Neural progenitor cell (in vitro differentiated cells): ENCODE measurements at regions not wholly inside any gene's neighbourhood (a gene's known extent, or its start where the extent isn't known, plus 50 kb on each side); places are given as distances from the start of the nearest gene placed in this dataset.

Experiments used
- DNase-seq: peaks from one replicate; pipeline ENCODE4 v3.0.0-alpha.2; 2016; ENCODE audit warnings: low spot score
- H2AFZ ChIP-seq: fragments of 200-600 bp; sonication (generic); replicated peaks from 2 replicates; pipeline ENCODE4 v1.6.1; 2016; ENCODE audit warnings: antibody characterized with exemption
- H3F3A ChIP-seq: fragments of 200-600 bp; sonication (generic); 2 replicates; pipeline ENCODE4 v1.6.1; 2016; ENCODE audit warnings: antibody characterized with exemption, low read depth
- H3K27ac ChIP-seq: fragments of 200-600 bp; sonication (generic); 2 replicates; pipeline ENCODE4 v1.5.1; 2016; ENCODE audit warnings: mild to moderate bottlenecking
- H3K27me3 ChIP-seq: fragments of 200-600 bp; sonication (generic); 2 replicates; pipeline ENCODE4 v1.6.1; 2016; ENCODE audit warnings: mild to moderate bottlenecking, moderate library complexity
- H3K36me3 ChIP-seq: fragments of 200-600 bp; sonication (generic); 2 replicates; pipeline ENCODE4 v1.5.1; 2016
- H3K4me1 ChIP-seq: fragments of 200-600 bp; sonication (generic); 2 replicates; pipeline ENCODE4 v1.6.1; 2016; ENCODE audit warnings: mixed run types
- H3K4me2 ChIP-seq: fragments of 200-600 bp; sonication (generic); 2 replicates; pipeline ENCODE4 v1.6.1; 2016
- H3K4me3 ChIP-seq: fragments of 200-600 bp; sonication (generic); 2 replicates; pipeline ENCODE4 v1.5.1; 2016
- H3K79me2 ChIP-seq: fragments of 200-600 bp; sonication (generic); 2 replicates; pipeline ENCODE4 v1.6.1; 2016; ENCODE audit warnings: low read depth
- H3K9ac ChIP-seq: fragments of 200-600 bp; sonication (generic); 2 replicates; pipeline ENCODE4 v1.6.1; 2016
- H3K9me3 ChIP-seq: fragments of 200-600 bp; sonication (generic); 2 replicates; pipeline ENCODE4 v1.5.1; 2016; ENCODE audit warnings: low read depth
- H4K20me1 ChIP-seq: fragments of 200-600 bp; sonication (generic); 2 replicates; pipeline ENCODE4 v1.6.1; 2016; ENCODE audit warnings: low read depth
- H3K27ac Mint-ChIP-seq: 3 replicates; pipeline ENCODE4 v1.8.0; 2021; ENCODE audit warnings: mixed read lengths
- H3K27me3 Mint-ChIP-seq: 2 replicates; pipeline ENCODE4 v1.8.0; 2022; ENCODE audit warnings: low read depth, mild to moderate bottlenecking, inconsistent platforms, moderate library complexity, mixed read lengths; ENCODE audit not compliant: insufficient read depth
- H3K36me3 Mint-ChIP-seq: 3 replicates; pipeline ENCODE4 v1.8.0; 2021; ENCODE audit warnings: mixed read lengths
- H3K4me1 Mint-ChIP-seq: 3 replicates; pipeline ENCODE4 v1.8.0; 2021; ENCODE audit warnings: mixed read lengths
- H3K4me3 Mint-ChIP-seq: 3 replicates; pipeline ENCODE4 v1.8.0; 2021; ENCODE audit warnings: mild to moderate bottlenecking, moderate library complexity, mixed read lengths
- H3K9me3 Mint-ChIP-seq: 3 replicates; pipeline ENCODE4 v1.8.0; 2020; ENCODE audit warnings: mixed read lengths
- EZH2 ChIP-seq: fragments of 200-600 bp; sonication (generic); IDR thresholded peaks from 2 replicates; pipeline ENCODE4 v1.6.1; 2017; ENCODE audit warnings: antibody characterized with exemption, mild to moderate bottlenecking, moderate library complexity
- EZH2phosphoT487 ChIP-seq: fragments of 200-600 bp; sonication (generic); IDR thresholded peaks from 2 replicates; pipeline ENCODE4 v1.6.1; 2017; ENCODE audit warnings: antibody characterized with exemption
- TF ChIP-seq, protein P1 (sequence below): fragments of 200-600 bp; sonication (generic); IDR thresholded peaks from 2 replicates; pipeline ENCODE4 v1.5.1; 2017; ENCODE audit warnings: antibody characterized with exemption, mild to moderate bottlenecking

- Mint-ChIP-seq H3K27ac (no peak overlapping the region), H3K36me3 (no peaks in the 10 kb centered on the region), H3K27me3 (peaks cover 2% of the 10 kb centered on the region), H3K9me3 (no peaks in the 10 kb centered on the region), H3K4me1 (peaks cover 11% of the 10 kb centered on the region), H3K4me3 (no peak overlapping the region)
- Histone ChIP-seq H3K9ac (no peak overlapping the region), H4K20me1 (peaks cover 3% of the 10 kb centered on the region), H2AFZ (no peak overlapping the region), H3K4me1 (no peaks in the 10 kb centered on the region), H3K4me3 (no peak overlapping the region), H3K36me3 (no peaks in the 10 kb centered on the region), H3K27ac (no peak overlapping the region), H3K4me2 (no peak overlapping the region), H3K27me3 (no peaks in the 10 kb centered on the region), H3K9me3 (no peaks in the 10 kb centered on the region), H3K79me2 (no peaks in the 10 kb centered on the region), H3F3A (no peaks in the 10 kb centered on the region)
- no peak for DNase-seq
- TF ChIP-seq EZH2 (no peak), EZH2phosphoT487 (no peak)
Measured at GRCh38 chr12:111203446-111203845, 165.4 kb downstream of the PHETA1 start.

GRCh38 chr12:111202237-111202915, 166.5 kb downstream of the PHETA1 start:
- no peak overlapping the region for H3K27ac ChIP-seq
- no peak overlapping the region for H3K27ac Mint-ChIP-seq
- no peaks in the 10 kb centered on the region for H3K9me3 Mint-ChIP-seq
- H3F3A ChIP-seq = no peaks in the 10 kb centered on the region
- H3K4me1 ChIP-seq = no peaks in the 10 kb centered on the region
- peaks cover 2% of the 10 kb centered on the region for H3K27me3 Mint-ChIP-seq
- H3K4me3 Mint-ChIP-seq = no peak overlapping the region
- DNase-seq = no peak
- H4K20me1 ChIP-seq = no peaks in the 10 kb centered on the region
- no peaks in the 10 kb centered on the region for H3K27me3 ChIP-seq
- H2AFZ ChIP-seq = no peak overlapping the region
- no peaks in the 10 kb centered on the region for H3K79me2 ChIP-seq
- H3K36me3 Mint-ChIP-seq = no peaks in the 10 kb centered on the region
- H3K4me2 ChIP-seq = no peak overlapping the region
- peaks cover 11% of the 10 kb centered on the region for H3K4me1 Mint-ChIP-seq
- no peaks in the 10 kb centered on the region for H3K9me3 ChIP-seq
- no peaks in the 10 kb centered on the region for H3K36me3 ChIP-seq
- TF ChIP-seq EZH2 (no peak), EZH2phosphoT487 (no peak)
- TF ChIP-seq, protein P1, sequence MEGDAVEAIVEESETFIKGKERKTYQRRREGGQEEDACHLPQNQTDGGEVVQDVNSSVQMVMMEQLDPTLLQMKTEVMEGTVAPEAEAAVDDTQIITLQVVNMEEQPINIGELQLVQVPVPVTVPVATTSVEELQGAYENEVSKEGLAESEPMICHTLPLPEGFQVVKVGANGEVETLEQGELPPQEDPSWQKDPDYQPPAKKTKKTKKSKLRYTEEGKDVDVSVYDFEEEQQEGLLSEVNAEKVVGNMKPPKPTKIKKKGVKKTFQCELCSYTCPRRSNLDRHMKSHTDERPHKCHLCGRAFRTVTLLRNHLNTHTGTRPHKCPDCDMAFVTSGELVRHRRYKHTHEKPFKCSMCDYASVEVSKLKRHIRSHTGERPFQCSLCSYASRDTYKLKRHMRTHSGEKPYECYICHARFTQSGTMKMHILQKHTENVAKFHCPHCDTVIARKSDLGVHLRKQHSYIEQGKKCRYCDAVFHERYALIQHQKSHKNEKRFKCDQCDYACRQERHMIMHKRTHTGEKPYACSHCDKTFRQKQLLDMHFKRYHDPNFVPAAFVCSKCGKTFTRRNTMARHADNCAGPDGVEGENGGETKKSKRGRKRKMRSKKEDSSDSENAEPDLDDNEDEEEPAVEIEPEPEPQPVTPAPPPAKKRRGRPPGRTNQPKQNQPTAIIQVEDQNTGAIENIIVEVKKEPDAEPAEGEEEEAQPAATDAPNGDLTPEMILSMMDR = no peak
- no peak overlapping the region for H3K4me3 ChIP-seq
- H3K9ac ChIP-seq = no peak overlapping the region

GRCh38 chr12:111201495-111202236, 167.2 kb downstream of the PHETA1 start:
- H3K36me3 ChIP-seq = no peaks in the 10 kb centered on the region
- no peaks in the 10 kb centered on the region for H3F3A ChIP-seq
- no peaks in the 10 kb centered on the region for H4K20me1 ChIP-seq
- no peak overlapping the region for H3K4me2 ChIP-seq
- H3K4me3 Mint-ChIP-seq = no peak overlapping the region
- H3K4me1 ChIP-seq = no peaks in the 10 kb centered on the region
- H3K4me1 Mint-ChIP-seq = peaks cover 11% of the 10 kb centered on the region
- no peaks in the 10 kb centered on the region for H3K79me2 ChIP-seq
- no peak overlapping the region for H3K4me3 ChIP-seq
- H2AFZ ChIP-seq = no peak overlapping the region
- no peaks in the 10 kb centered on the region for H3K9me3 ChIP-seq
- H3K27ac ChIP-seq = no peak overlapping the region
- no peaks in the 10 kb centered on the region for H3K27me3 ChIP-seq
- TF ChIP-seq, protein P1 = no peak
- TF ChIP-seq EZH2 = no peak
- H3K9ac ChIP-seq = no peak overlapping the region
- no peak for DNase-seq
- no peaks in the 10 kb centered on the region for H3K36me3 Mint-ChIP-seq
- no peaks in the 10 kb centered on the region for H3K9me3 Mint-ChIP-seq
- peak overlapping the region; percentile 76 for H3K27ac Mint-ChIP-seq
- peaks cover 2% of the 10 kb centered on the region for H3K27me3 Mint-ChIP-seq

DNA sequence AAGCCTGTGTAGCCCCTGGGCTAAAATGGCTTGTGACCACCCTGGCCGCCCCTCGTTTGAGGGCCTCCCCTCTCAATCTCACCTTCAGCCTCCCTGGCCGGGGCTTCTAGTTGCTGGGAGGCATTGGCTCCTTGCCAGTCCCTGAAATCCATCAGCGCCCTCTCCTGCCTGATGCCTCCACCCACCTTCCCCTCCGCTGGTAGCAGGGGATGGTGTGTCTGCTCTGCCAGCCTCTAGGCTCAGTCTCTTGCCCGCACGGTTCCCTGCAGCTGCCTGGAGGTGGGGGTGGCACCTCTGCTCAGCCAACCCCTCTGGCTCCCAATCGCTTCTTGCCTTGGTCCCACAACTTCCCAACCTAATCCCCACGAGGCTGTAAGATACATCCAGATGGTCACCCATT, 167.9 kb downstream of the PHETA1 start:
- Histone ChIP-seq H3F3A (no peaks in the 10 kb centered on the region), H3K9ac (no peak overlapping the region), H3K4me2 (no peak overlapping the region), H3K27ac (no peak overlapping the region), H3K27me3 (no peaks in the 10 kb centered on the region), H3K36me3 (no peaks in the 10 kb centered on the region), H3K4me1 (no peaks in the 10 kb centered on the region), H2AFZ (no peak overlapping the region), H3K4me3 (no peak overlapping the region), H3K9me3 (no peaks in the 10 kb centered on the region), H4K20me1 (peaks cover 3% of the 10 kb centered on the region), H3K79me2 (no peaks in the 10 kb centered on the region)
- peaks cover 11% of the 10 kb centered on the region for H3K4me1 Mint-ChIP-seq
- H3K27ac Mint-ChIP-seq = peak overlapping the region; percentile 43
- H3K9me3 Mint-ChIP-seq = no peaks in the 10 kb centered on the region
- peaks cover 2% of the 10 kb centered on the region for H3K27me3 Mint-ChIP-seq
- no peak overlapping the region for H3K4me3 Mint-ChIP-seq
- TF ChIP-seq, protein P1 = peak; percentile 34
- TF ChIP-seq EZH2phosphoT487 (no peak), EZH2 (no peak)
- H3K36me3 Mint-ChIP-seq = no peaks in the 10 kb centered on the region
- peak; percentile 39 for DNase-seq
